GM23338 (cell line): ENCODE measurements at regions not wholly inside any gene's neighbourhood (a gene's known extent, or its start where the extent isn't known, plus 50 kb on each side); places are given as distances from the start of the nearest gene placed in this dataset.

Experiments
- ATAC-seq: fragments of 200-7000 bp; cut with Tn5 transposase; 3 replicates; pipeline ENCODE4 v1.9.1; 2020
- DNase-seq: peaks from one replicate; pipeline ENCODE4 v3.0.0-alpha.2; 2015; ENCODE audit warnings: low spot score
- H2AFZ ChIP-seq: fragments of 200-600 bp; sonication (generic); 2 replicates; pipeline ENCODE4 v1.8.0; 2016; ENCODE audit warnings: antibody characterized with exemption, mild to moderate bottlenecking, moderate library complexity
- H3F3A ChIP-seq: fragments of 200-600 bp; sonication (generic); replicated peaks from 2 replicates; pipeline ENCODE4 v1.8.0; 2017; ENCODE audit warnings: antibody characterized with exemption, mixed run types, low read depth
- H3K27ac ChIP-seq: fragments of 200-600 bp; sonication (generic); 2 replicates; pipeline ENCODE4 v1.6.1; 2016; ENCODE audit warnings: low read depth
- H3K27me3 ChIP-seq: fragments of 200-600 bp; sonication (generic); 2 replicates; pipeline ENCODE4 v1.8.0; 2016; ENCODE audit warnings: mild to moderate bottlenecking, mixed run types, moderate library complexity; ENCODE audit not compliant: insufficient read depth
- H3K36me3 ChIP-seq: fragments of 200-600 bp; sonication (generic); 2 replicates; pipeline ENCODE4 v1.8.0; 2016; ENCODE audit warnings: mild to moderate bottlenecking; ENCODE audit not compliant: insufficient read depth
- H3K4me1 ChIP-seq: fragments of 200-600 bp; sonication (generic); 2 replicates; pipeline ENCODE4 v1.8.0; 2016; ENCODE audit warnings: mild to moderate bottlenecking, moderate library complexity; ENCODE audit not compliant: insufficient read depth
- H3K4me2 ChIP-seq: fragments of 200-600 bp; sonication (generic); 2 replicates; pipeline ENCODE4 v1.7.1; 2017; ENCODE audit warnings: mixed run types
- H3K4me3 ChIP-seq: fragments of 200-600 bp; sonication (generic); 2 replicates; pipeline ENCODE4 v1.6.1; 2016; ENCODE audit warnings: mixed run types
- H3K79me2 ChIP-seq: fragments of 200-600 bp; sonication (generic); replicated peaks from 2 replicates; pipeline ENCODE4 v1.8.0; 2017; ENCODE audit warnings: mild to moderate bottlenecking; ENCODE audit not compliant: insufficient read depth
- H3K9me2 ChIP-seq: fragments of 200-600 bp; sonication (generic); 2 replicates; pipeline ENCODE4 v1.8.0; 2017; ENCODE audit not compliant: insufficient read depth
- H4K20me1 ChIP-seq: fragments of 200-600 bp; sonication (generic); replicated peaks from 2 replicates; pipeline ENCODE4 v1.8.0; 2017; ENCODE audit warnings: mild to moderate bottlenecking; ENCODE audit not compliant: insufficient read depth
- H3K27ac Mint-ChIP-seq: 2 replicates; pipeline ENCODE4 v1.8.0; 2020; ENCODE audit warnings: inconsistent platforms, mild to moderate bottlenecking, moderate library complexity, mixed read lengths
- H3K27me3 Mint-ChIP-seq: 3 replicates; pipeline ENCODE4 v1.8.0; 2022; ENCODE audit warnings: low read depth, mild to moderate bottlenecking, moderate library complexity, mixed read lengths, inconsistent platforms; ENCODE audit not compliant: insufficient read depth, poor library complexity
- H3K36me3 Mint-ChIP-seq: 3 replicates; pipeline ENCODE4 v1.8.0; 2021; ENCODE audit warnings: low read depth, mild to moderate bottlenecking, inconsistent platforms, moderate library complexity, mixed read lengths
- H3K4me1 Mint-ChIP-seq: 3 replicates; pipeline ENCODE4 v1.8.0; 2020; ENCODE audit warnings: mild to moderate bottlenecking, inconsistent platforms, mixed read lengths
- H3K4me3 Mint-ChIP-seq: 3 replicates; pipeline ENCODE4 v1.8.0; 2021; ENCODE audit warnings: moderate library complexity, mild to moderate bottlenecking, inconsistent platforms, mixed read lengths
- H3K9me3 Mint-ChIP-seq: 3 replicates; pipeline ENCODE4 v1.8.0; 2020; ENCODE audit warnings: moderate library complexity, mild to moderate bottlenecking, inconsistent platforms, mixed read lengths
- JUNB ChIP-seq: IDR thresholded peaks from one replicate; pipeline ENCODE4 v1.6.1; 2016; ENCODE audit warnings: antibody characterized with exemption; ENCODE audit not compliant: unreplicated experiment
- POLR2AphosphoS5 ChIP-seq: IDR thresholded peaks from 2 replicates; pipeline ENCODE4 v1.6.1; 2016; ENCODE audit warnings: antibody characterized with exemption, low read depth
- STAT1 ChIP-seq: IDR thresholded peaks from one replicate; pipeline ENCODE4 v1.6.1; 2016; ENCODE audit warnings: antibody characterized with exemption; ENCODE audit not compliant: unreplicated experiment
- ZNF114 ChIP-seq: fragments of 250-450 bp; sonication (Bioruptor Pico); IDR thresholded peaks from 2 replicates; pipeline ENCODE4 v1.5.0; 2020; ENCODE audit warnings: mild to moderate bottlenecking, moderate library complexity
- ZNF331 ChIP-seq: fragments of 250-450 bp; sonication (Bioruptor Pico); IDR thresholded peaks from 2 replicates; pipeline ENCODE4 v1.5.0; 2020; ENCODE audit warnings: low read depth, mild to moderate bottlenecking, moderate library complexity
- ZNF462 ChIP-seq: fragments of 250-450 bp; sonication (Bioruptor Pico); IDR thresholded peaks from 2 replicates; pipeline ENCODE4 v1.5.0; 2020; ENCODE audit warnings: mild to moderate bottlenecking, moderate library complexity
- TF ChIP-seq, protein P1 (sequence below): IDR thresholded peaks from one replicate; pipeline ENCODE4 v1.6.1; 2018; ENCODE audit warnings: antibody characterized with exemption; ENCODE audit not compliant: unreplicated experiment
- TF ChIP-seq, protein P2 (sequence below): IDR thresholded peaks from 2 replicates; pipeline ENCODE4 v1.6.1; 2016; ENCODE audit warnings: antibody characterized with exemption

DNA sequence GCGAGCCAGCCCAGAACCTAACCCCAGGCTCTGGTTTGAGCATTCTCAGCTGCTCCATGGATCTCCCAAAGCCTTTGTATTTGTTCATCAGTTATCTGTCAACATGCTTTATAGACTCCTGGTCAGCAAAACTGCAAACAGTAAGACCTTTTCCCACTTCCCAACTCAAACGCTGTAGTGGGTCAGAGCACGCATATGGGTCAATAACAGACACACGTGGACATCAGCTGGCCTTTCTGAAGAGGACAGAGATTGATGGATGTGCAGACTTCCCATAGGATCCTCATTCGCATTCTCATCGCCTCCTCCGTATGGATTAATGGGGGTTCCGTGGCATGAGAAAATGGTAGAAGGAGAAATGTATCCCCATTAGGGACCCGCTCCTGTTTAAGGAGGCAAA, 508.1 kb downstream of the EIPR1 start (continued):
- TF ChIP-seq, protein P1, sequence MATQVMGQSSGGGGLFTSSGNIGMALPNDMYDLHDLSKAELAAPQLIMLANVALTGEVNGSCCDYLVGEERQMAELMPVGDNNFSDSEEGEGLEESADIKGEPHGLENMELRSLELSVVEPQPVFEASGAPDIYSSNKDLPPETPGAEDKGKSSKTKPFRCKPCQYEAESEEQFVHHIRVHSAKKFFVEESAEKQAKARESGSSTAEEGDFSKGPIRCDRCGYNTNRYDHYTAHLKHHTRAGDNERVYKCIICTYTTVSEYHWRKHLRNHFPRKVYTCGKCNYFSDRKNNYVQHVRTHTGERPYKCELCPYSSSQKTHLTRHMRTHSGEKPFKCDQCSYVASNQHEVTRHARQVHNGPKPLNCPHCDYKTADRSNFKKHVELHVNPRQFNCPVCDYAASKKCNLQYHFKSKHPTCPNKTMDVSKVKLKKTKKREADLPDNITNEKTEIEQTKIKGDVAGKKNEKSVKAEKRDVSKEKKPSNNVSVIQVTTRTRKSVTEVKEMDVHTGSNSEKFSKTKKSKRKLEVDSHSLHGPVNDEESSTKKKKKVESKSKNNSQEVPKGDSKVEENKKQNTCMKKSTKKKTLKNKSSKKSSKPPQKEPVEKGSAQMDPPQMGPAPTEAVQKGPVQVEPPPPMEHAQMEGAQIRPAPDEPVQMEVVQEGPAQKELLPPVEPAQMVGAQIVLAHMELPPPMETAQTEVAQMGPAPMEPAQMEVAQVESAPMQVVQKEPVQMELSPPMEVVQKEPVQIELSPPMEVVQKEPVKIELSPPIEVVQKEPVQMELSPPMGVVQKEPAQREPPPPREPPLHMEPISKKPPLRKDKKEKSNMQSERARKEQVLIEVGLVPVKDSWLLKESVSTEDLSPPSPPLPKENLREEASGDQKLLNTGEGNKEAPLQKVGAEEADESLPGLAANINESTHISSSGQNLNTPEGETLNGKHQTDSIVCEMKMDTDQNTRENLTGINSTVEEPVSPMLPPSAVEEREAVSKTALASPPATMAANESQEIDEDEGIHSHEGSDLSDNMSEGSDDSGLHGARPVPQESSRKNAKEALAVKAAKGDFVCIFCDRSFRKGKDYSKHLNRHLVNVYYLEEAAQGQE = no peak
- TF ChIP-seq, protein P2, sequence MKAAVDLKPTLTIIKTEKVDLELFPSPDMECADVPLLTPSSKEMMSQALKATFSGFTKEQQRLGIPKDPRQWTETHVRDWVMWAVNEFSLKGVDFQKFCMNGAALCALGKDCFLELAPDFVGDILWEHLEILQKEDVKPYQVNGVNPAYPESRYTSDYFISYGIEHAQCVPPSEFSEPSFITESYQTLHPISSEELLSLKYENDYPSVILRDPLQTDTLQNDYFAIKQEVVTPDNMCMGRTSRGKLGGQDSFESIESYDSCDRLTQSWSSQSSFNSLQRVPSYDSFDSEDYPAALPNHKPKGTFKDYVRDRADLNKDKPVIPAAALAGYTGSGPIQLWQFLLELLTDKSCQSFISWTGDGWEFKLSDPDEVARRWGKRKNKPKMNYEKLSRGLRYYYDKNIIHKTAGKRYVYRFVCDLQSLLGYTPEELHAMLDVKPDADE = no peak
- no peak for TF ChIP-seq ZNF114 (CRISPR knock-in tag)
- TF ChIP-seq POLR2AphosphoS5 = no peak
- TF ChIP-seq STAT1 = no peak

DNA sequence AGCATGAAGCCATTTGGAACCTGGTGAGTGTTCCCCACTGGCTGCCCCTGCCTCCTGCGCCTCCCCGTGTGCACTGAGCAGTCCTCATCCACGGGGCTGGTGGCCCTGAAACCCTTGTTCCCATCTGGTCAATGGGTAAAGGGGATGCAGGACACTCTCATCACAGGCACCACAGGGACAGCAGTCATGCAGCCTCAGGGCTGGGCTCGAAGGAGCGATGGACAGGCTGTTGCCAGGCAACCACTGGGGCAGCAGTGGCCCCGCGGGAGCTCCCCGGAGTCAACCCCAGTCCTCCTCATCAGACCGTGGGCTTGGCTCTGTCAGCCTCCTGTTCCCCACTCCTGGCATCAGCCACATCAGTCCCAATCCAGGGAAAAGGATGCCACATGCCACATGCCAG, 509.5 kb downstream of the EIPR1 start:
- Histone ChIP-seq H3K4me1 (no peaks in the 10 kb centered on the region), H4K20me1 (no peaks in the 10 kb centered on the region), H3F3A (no peaks in the 10 kb centered on the region), H3K27ac (no peak overlapping the region), H3K79me2 (no peaks in the 10 kb centered on the region), H2AFZ (no peak overlapping the region), H3K9me2 (no peaks in the 10 kb centered on the region), H3K36me3 (no peaks in the 10 kb centered on the region), H3K4me2 (no peak overlapping the region), H3K27me3 (no peaks in the 10 kb centered on the region), H3K4me3 (no peak overlapping the region)
- ATAC-seq = no peak
- TF ChIP-seq ZNF462 (CRISPR knock-in tag) (no peak), JUNB (no peak), ZNF331 (CRISPR knock-in tag) (no peak)
- TF ChIP-seq, protein P2 = no peak
- no peaks in the 10 kb centered on the region for H3K36me3 Mint-ChIP-seq
- H3K9me3 Mint-ChIP-seq = peaks cover 14% of the 10 kb centered on the region; the same call in 1 of the 3 replicates
- H3K27ac Mint-ChIP-seq = no peak overlapping the region
- H3K27me3 Mint-ChIP-seq = peaks cover 12% of the 10 kb centered on the region
- DNase-seq = no peak
- H3K4me1 Mint-ChIP-seq = no peaks in the 10 kb centered on the region
- H3K4me3 Mint-ChIP-seq = no peak overlapping the region
